Ovary (tissue), 7 donors: ENCODE measurements at regions not wholly inside any gene's neighbourhood (a gene's known extent, or its start where the extent isn't known, plus 50 kb on each side); places are given as distances from the start of the nearest gene placed in this dataset.

ENCODE experiments used
- DNase-seq, 5 donors: peaks; one replicate each; pipeline ENCODE4 v3.0.0-alpha.2; 2019 to 2020
- H3K27ac ChIP-seq, 2 donors: fragments of 200-600 bp; one replicate each; pipeline versions ENCODE4 v1.5.1 to v1.8.0; 2019 to 2022
- H3K27me3 ChIP-seq: fragments of 200-600 bp; one replicate; pipeline ENCODE4 v1.8.0; 2022
- H3K36me3 ChIP-seq: fragments of 200-600 bp; sonication (generic); one replicate; pipeline ENCODE4 v1.5.1; 2019
- H3K4me1 ChIP-seq: one replicate; pipeline ENCODE4 v1.8.1; 2013; ENCODE audit warnings: mild to moderate bottlenecking, moderate library complexity; ENCODE audit not compliant: insufficient read depth
- H3K4me3 ChIP-seq: fragments of 200-600 bp; sonication (generic); one replicate; pipeline ENCODE4 v1.5.1; 2017
- H3K9me3 ChIP-seq, 2 donors: fragments of 200-600 bp in 1 of 2; sonication (generic) in 1 of 2; one replicate each; pipeline versions ENCODE4 v1.5.1 to v1.8.1; 2013 to 2019; ENCODE audit warnings: mild to moderate bottlenecking in 1 of 2, moderate library complexity in 1 of 2
- CTCF ChIP-seq, 3 donors: fragments of 450-650 bp in 2 of 3; fragments of 200-600 bp in 1 of 3; IDR thresholded peaks; one replicate each; pipeline versions ENCODE4 v1.5.1 to v1.8.0; 2016 to 2022; ENCODE audit warnings: antibody characterized with exemption in 3 of 3, mild to moderate bottlenecking in 1 of 3
- EP300 ChIP-seq: sonication (generic); formaldehyde crosslinking; IDR thresholded peaks from one replicate; pipeline ENCODE4 v1.6.1; 2017; ENCODE audit warnings: antibody characterized with exemption
- POLR2A ChIP-seq: fragments of 450-650 bp; IDR thresholded peaks from one replicate; pipeline ENCODE4 v1.6.1; 2017; ENCODE audit warnings: antibody characterized with exemption, mild to moderate bottlenecking, moderate library complexity
- WGBS, 3 donors: extraction: QIAGEN DNeasy Blood & Tissue Kit in 1 of 3; methylation state at CpG; one replicate each; pipeline versions ENCODE4 v1.1.5 to v1.1.7; 2013 to 2017; 5-methylcytosine and 5-hydroxymethylcytosine counted together
- intact Hi-C, 4 donors: fragments of 100-400 bp; cut with DNase I; formaldehyde crosslinking; loops; one replicate each; pipeline versions ENCODE4 v1.11.0 to v1.15.1; 2022 to 2023
- donor health status: DM: no; HTN: no; CAD: no; lungs with moderate emphysema.
- donor health status: DM: no; HTN: no; CAD: no.
- donor health status: Bipolar disorder and iron deficiency.
- donor health status: DM: no; HTN: no; CAD: no.
- donor health status: DM: yes; HTN: yes; CAD: no.

GRCh38 chr6:170128811-170129681 lies 161.8 kb downstream of the DLL1 start:
- TF ChIP-seq POLR2A (no peak), CTCF (IDR thresholded peaks at IDR 0.05) (no peak), EP300 (no peak)
- peak in 2 of 5 donors; percentile 13 to 28 for DNase-seq
- Histone ChIP-seq H3K27ac (no peak overlapping the region), H3K9me3 (no peaks in the 10 kb centered on the region), H3K36me3 (no peaks in the 10 kb centered on the region), H3K27me3 (no peaks in the 10 kb centered on the region), H3K4me3 (no peak overlapping the region), H3K4me1 (no peaks in the 10 kb centered on the region)
- intact Hi-C loops = no loop called here
- 82 to 86% (median 85%) methylated on average over 33 to 34 of the region's 34 CpGs for WGBS, 3 donors

GRCh38 chr6:170128346-170128745 lies 162.5 kb downstream of the DLL1 start:
- no peak overlapping the region for H3K4me3 ChIP-seq
- peak in 2 of 5 donors; percentile 2 to 15 for DNase-seq
- intact Hi-C loops = no loop called here
- H3K27ac ChIP-seq = no peak overlapping the region
- H3K9me3 ChIP-seq = no peaks in the 10 kb centered on the region
- H3K4me1 ChIP-seq = no peaks in the 10 kb centered on the region
- TF ChIP-seq POLR2A (no peak), EP300 (no peak), CTCF (IDR thresholded peaks at IDR 0.05) (no peak)
- H3K36me3 ChIP-seq = no peaks in the 10 kb centered on the region
- 91 to 96% (median 93%) methylated on average over 10 of the region's 10 CpGs for WGBS, 3 donors
- H3K27me3 ChIP-seq = no peaks in the 10 kb centered on the region

DNA sequence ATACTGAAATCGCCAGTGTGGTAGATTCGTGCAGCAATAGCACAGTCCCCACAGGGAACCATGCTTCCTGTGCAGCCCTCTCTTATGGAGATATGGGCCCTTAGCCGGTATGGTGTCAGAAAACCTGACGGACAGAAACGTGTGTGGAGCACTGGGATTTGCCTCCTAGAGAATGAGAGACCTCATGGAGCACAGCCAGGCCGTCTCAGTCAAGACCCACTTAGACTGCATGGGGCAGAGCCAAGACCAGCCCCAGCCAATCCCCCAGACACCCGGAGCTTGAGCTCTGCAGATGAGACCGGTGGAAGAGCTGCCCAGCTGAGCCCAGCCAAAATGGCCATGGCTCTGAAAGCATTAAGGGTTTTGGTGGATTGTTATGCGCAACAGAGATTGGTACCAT lies 163.7 kb downstream of the DLL1 start:
- DNase-seq = peak in 2 of 5 donors; percentile 5 to 21
- no peaks in the 10 kb centered on the region for H3K9me3 ChIP-seq
- no peaks in the 10 kb centered on the region for H3K27me3 ChIP-seq
- intact Hi-C loops = no loop called here
- 80 to 95% (median 85%) methylated on average over 9 of the region's 9 CpGs for WGBS, 3 donors
- H3K36me3 ChIP-seq = no peaks in the 10 kb centered on the region
- H3K4me3 ChIP-seq = no peak overlapping the region
- no peak overlapping the region for H3K27ac ChIP-seq
- no peaks in the 10 kb centered on the region for H3K4me1 ChIP-seq
- TF ChIP-seq POLR2A (no peak), EP300 (no peak), CTCF (IDR thresholded peaks at IDR 0.05) (no peak)

GRCh38 chr6:170125456-170126300 lies 165.2 kb downstream of the DLL1 start:
- H3K27ac ChIP-seq = no peak overlapping the region
- H3K36me3 ChIP-seq = no peaks in the 10 kb centered on the region
- peak in 2 of 5 donors; percentile 8 to 17 for DNase-seq
- H3K9me3 ChIP-seq = no peaks in the 10 kb centered on the region
- 83 to 85% (median 84%) methylated on average over 27 of the region's 27 CpGs for WGBS, 3 donors
- no peaks in the 10 kb centered on the region for H3K4me1 ChIP-seq
- TF ChIP-seq EP300 = no peak
- TF ChIP-seq POLR2A = no peak
- no peak for TF ChIP-seq CTCF (IDR thresholded peaks at IDR 0.05)
- H3K27me3 ChIP-seq = no peaks in the 10 kb centered on the region
- no peak overlapping the region for H3K4me3 ChIP-seq
- intact Hi-C loops = no loop called here
